ENCODE measurements at regions not wholly inside any gene's neighbourhood (a gene's known extent, or its start where the extent isn't known, plus 50 kb on each side); places are given as distances from the start of the nearest gene placed in this dataset.
A peak's percentile ranks its signal among the peaks of the same experiment; 100 is the strongest.

DNA sequence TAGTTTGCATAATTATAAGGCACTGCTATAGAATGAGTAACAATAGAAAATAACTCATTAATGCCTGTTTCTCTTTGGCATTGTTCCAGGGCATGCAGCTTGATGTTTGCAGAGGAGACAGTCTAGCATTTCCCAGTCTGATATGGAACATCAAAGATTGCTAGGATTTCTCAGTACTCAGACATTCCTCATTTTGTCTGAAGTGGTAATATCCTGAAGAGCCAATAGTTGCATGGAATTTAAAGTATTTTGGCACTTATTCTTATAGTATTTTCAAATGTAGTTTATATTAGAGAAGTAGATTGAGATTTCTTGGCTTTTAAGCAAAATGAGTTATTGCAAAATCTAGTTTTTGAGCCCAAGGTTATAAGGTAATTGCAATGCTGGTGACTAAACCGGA is 337.3 kb upstream of the E2F7 start:
- ChIA-PET CTCF (no interaction called here), POLR2A (no interaction called here)
- Histone ChIP-seq H4K20me1 (replicated peaks; ENCODE audit: control insufficient read depth, extremely low read depth, insufficient read depth, low read length) (no peaks in the 10 kb centered on the region), H3K79me2 (ENCODE audit: control insufficient read depth, insufficient read depth, low read length) (no peaks in the 10 kb centered on the region), H3K27me3 (ENCODE audit: control insufficient read depth in 2 of 2, insufficient read depth in 2 of 2, low read length in 2 of 2) (no peaks in the 10 kb centered on the region), H3K4me1 (ENCODE audit: control insufficient read depth, extremely low read depth, insufficient read depth, low read length) (no peaks in the 10 kb centered on the region), H3K9me1 (replicated peaks; ENCODE audit: control insufficient read depth, extremely low read depth, insufficient read depth, low read length) (no peaks in the 10 kb centered on the region), H3K36me3 (ENCODE audit: control insufficient read depth in 2 of 2, extremely low read depth in 1 of 2, insufficient read depth in 2 of 2, low read length in 2 of 2) (no peaks in the 10 kb centered on the region), H3K27ac (ENCODE audit: insufficient read depth, low read depth, low read length) (no peak overlapping the region), H3K9ac (replicated peaks; ENCODE audit: extremely low read depth, insufficient read depth, low read length) (no peak overlapping the region), H3K4me3 (replicated peaks in 1 of 3; ENCODE audit: insufficient read depth in 1 of 3, low read depth in 1 of 3, low read length in 3 of 3) (no peak overlapping the region), H3K4me2 (ENCODE audit: insufficient read depth, low read length) (no peak overlapping the region), H2AFZ (ENCODE audit: low read depth, low read length) (no peak overlapping the region), H3K9me3 (replicated peaks; ENCODE audit: control insufficient read depth, insufficient read depth, low read length) (no peaks in the 10 kb centered on the region)
- BruUV-seq (replicated peaks): no TSS peak
- dilution Hi-C loops (cut with MboI; ENCODE audit: extremely low pct_ligation_motif_present, low sequenced_read_pairs) (no loop called here), intact Hi-C loops (cut with micrococcal nuclease) (no loop called here)
- TF ChIP-seq MYC (IDR thresholded peaks at IDR 0.05; ENCODE audit: low read depth, low read length) (no peak), JUN (IDR thresholded peaks at IDR 0.05; ENCODE audit: borderline replicate concordance, insufficient read depth, insufficient read length, low read depth) (no peak), FOS (IDR thresholded peaks at IDR 0.05; ENCODE audit: borderline replicate concordance, insufficient read depth, low read length) (no peak), POLR2AphosphoS5 (IDR thresholded peaks at IDR 0.05; ENCODE audit: insufficient read depth, low read depth, low read length) (no peak), GATA2 (IDR thresholded peaks at IDR 0.05; ENCODE audit: insufficient read depth, insufficient read length, low read depth, low read length) (no peak), POLR2A (IDR thresholded peaks at IDR 0.05; ENCODE audit: low read depth, low read length) (no peak), EZH2 (IDR thresholded peaks at IDR 0.05; ENCODE audit: borderline replicate concordance, low read depth, low read length, severe bottlenecking) (no peak)
- TF ChIP-seq, protein P1, sequence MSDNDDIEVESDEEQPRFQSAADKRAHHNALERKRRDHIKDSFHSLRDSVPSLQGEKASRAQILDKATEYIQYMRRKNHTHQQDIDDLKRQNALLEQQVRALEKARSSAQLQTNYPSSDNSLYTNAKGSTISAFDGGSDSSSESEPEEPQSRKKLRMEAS (IDR thresholded peaks at IDR 0.05; ENCODE audit: insufficient read depth, insufficient read length): no peak
- TF ChIP-seq, protein P2, sequence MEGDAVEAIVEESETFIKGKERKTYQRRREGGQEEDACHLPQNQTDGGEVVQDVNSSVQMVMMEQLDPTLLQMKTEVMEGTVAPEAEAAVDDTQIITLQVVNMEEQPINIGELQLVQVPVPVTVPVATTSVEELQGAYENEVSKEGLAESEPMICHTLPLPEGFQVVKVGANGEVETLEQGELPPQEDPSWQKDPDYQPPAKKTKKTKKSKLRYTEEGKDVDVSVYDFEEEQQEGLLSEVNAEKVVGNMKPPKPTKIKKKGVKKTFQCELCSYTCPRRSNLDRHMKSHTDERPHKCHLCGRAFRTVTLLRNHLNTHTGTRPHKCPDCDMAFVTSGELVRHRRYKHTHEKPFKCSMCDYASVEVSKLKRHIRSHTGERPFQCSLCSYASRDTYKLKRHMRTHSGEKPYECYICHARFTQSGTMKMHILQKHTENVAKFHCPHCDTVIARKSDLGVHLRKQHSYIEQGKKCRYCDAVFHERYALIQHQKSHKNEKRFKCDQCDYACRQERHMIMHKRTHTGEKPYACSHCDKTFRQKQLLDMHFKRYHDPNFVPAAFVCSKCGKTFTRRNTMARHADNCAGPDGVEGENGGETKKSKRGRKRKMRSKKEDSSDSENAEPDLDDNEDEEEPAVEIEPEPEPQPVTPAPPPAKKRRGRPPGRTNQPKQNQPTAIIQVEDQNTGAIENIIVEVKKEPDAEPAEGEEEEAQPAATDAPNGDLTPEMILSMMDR (IDR thresholded peaks at IDR 0.05; ENCODE audit: extremely low read depth in 1 of 2, insufficient read depth in 1 of 2, low read depth in 1 of 2, low read length in 2 of 2): no peak
- FAIRE-seq: no peak
- peak; percentile 44 for DNase-seq (ENCODE audit: low read depth, low spot score)

All from endothelial cell of umbilical vein (primary cell).